Renal cortex interstitium (tissue), 11 donors: ENCODE measurements at regions not wholly inside any gene's neighbourhood (a gene's known extent, or its start where the extent isn't known, plus 50 kb on each side); places are given as distances from the start of the nearest gene placed in this dataset.
A peak's percentile ranks its signal among the peaks of the same experiment; 100 is the strongest.
"Not testable (repeated sequence)": the region's sequence is repeated elsewhere in the genome, so short reads cannot be mapped to it uniquely, and the experiment has no call there.

Experiments
- DNase-seq, 11 donors: peaks; one replicate each; pipeline ENCODE4 v3.0.0-alpha.2; 2013; ENCODE audit warnings: low read depth in 9 of 11, low spot score in 4 of 11; ENCODE audit errors: extremely low read depth in 1 of 11

DNA sequence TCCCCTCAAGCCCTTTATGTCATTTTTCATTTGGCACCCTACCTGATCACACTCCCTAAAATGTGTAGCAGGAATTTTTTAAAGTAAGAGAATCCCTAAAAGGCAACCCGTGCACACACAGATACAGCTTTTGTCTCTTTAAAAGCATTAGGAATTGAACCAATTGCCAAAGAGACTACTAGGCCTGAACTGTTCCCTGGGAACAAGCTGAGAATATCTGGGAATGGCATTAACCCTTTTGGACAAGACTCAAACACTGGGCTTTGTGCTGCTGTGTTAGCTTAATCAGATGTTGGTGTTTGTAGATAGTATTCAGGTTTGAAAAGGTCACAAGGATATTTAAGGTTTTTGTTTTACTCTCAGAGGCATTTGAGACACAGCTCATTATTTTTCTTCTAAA lies 414.4 kb upstream of the PDZRN3 start:
- DNase-seq: no peak

DNA sequence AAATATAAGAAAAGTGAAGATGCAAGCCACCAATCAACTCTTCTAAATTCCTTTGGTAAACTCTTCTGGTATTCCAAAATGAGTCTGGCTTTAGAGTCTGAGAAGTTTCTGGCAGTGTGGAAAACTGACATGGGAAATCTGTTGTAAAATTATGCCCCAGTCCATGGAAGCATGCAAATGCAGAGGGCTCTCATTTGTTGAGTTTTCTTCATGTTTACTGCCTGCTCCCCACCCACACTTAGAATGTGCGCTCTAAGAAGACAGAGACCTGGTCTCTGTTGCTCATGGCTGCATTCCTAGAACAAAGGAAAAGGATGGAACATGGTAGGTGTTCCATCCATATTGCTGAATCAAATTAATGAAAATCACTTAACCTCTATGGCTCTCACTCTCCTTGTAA lies 411.8 kb upstream of the PDZRN3 start:
- no peak for DNase-seq

DNA sequence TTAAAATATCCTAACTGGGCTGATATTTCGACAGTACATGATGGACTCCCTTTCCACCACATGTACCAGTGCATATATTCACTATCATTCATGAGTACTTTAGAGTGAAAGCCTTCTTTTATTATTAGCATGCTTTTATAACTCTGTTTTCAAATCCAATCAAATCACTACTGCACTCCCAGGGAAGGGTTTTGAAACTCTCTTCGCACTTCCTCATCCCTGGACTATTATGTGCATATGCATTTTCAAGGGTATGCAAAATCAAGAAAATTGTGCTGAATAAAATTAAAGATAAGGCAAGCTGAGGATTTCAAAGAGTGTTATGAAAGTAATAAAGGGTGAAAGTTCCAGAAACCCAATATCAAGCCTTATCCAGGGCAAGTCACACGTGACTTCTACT lies 411.4 kb upstream of the PDZRN3 start:
- DNase-seq: no peak

DNA sequence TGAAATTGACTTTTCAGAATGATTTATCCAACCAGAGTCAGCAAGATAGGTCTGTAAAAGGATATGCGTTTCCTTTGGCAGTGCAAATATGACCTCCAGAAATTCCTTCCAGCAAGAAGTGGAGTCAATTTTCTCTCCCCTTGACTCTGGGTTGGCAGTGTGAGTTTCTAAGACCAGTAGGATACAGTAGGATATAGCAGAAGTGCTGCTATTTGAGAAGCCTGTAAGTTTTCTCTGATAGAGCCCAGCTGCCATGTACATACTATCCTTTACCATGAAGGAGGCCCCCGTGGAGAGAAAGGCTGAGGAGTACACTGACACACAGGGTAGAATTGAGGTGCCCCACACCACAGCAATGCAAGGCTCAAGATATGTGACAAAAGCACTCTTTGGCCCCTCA lies 409.1 kb upstream of the PDZRN3 start:
- peak in 3 of 11 donors; percentile 20 to 40 (median 28) for DNase-seq

DNA sequence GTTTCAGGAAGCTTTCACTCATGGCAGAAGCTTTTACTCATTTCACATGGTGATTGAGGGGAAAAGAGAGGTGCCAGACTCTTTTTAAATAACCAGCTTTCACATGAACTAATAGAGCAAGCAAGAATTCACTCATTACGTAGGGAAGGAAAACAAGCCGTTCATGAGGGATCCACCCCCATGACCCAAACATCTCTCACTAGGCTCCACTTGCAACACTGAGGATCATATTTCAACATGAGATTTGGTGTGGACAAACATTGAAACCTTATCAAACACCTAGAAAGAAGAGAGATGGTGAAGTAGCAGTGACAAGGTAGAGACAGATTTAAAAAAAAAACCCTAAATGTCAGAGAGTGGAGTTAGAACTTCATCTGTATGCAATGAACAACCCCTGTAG lies 408.6 kb upstream of the PDZRN3 start:
- no peak for DNase-seq

DNA sequence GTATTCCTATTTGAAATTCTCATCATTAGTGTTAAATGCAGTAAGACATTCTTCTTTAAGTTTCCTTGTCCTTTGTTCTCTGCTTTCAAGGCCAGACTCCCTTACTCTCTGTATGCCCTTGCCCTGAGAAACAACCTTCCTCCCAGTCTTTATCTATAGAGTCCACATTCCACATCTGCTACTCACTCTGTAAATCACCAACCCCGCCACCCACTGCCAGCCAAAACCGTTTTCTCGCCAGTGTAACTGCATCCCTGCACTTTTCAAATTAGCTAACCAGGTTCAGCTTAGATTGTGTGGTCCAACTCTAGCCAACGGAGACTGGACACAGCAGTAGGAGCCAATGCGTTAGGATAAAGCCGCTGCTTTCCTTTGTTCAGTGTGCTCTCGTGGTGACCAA lies 402.4 kb upstream of the PDZRN3 start:
- DNase-seq: no peak

DNA sequence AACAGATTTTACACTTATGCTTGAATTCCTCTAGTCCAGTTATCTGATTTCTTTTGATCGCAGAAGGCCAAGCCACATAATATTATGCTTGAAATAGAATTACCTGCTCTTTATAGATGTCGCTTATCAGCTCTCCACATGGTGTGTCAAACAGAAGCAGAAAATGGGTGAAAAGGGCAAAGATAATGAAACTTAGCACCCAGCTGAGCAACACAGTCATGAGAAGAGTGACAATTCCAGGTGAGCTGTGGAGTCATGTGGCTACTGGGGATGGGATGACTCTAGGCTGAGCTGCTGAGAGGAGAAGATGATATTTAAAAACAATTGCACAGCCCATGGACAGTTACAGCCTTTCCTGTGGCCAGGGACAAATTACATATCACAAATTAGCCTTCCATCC lies 398.7 kb upstream of the PDZRN3 start:
- no peak for DNase-seq

DNA sequence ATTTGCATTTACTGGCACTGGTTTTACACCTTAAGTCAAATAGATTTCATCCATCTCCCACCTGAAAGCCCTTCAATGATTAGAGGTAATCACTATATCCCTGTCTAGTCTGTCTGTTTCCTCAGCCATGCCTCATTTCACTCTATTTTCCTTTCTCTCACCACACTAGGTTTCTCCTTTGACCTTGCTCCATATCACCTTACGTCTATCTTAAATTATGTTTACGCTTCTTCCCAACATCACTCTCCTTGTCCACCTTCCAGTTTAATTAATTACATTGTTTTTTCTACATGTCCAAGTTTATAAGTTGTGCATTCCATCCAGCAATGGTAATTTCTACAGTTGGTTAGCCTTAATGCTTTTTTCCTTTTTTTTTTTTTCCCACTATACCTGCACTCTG lies 396.7 kb upstream of the PDZRN3 start:
- peak in 7 of 11 donors; percentile 35 to 67 (median 47) for DNase-seq

DNA sequence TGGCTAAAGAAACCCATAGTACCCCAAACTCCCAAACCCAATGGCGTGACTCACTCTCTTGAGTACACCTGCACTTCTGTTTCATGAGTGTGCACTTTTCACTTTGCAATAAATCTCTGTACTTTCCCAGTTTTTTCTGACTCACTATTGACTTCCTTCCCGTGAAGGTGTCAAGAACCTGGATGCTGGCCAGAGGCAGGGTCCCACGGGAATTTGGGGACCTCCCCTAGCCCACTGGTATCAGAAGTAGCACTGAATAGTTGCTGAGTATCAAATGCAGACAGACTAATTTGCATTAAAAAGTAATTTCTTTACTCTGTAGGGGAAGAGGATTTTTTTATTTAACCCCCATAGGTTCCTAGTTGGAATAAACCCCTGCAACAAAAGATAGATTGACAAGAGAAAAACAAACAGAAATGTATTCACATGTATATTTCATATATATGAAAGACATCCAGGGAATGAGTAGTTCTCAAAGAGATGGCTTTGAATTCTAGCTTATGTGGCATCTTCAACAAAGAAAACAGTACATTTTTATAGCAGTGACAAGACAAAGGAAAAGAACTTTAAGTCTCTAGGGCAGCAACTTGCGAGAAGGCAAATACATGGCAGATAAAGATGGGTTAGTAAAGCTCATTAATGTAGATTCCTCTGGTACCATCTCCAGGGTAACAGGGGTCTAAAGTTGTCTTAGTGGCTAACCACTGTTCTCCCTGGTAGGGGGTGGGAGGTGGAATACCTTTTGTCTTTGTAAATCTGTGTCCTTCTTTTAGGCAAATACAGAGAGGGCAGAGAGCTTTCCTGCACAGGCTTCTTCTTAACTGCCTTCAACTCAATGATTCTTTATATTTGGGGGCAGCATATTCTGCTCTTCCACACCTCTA lies 385.5 kb upstream of the PDZRN3 start:
- DNase-seq: no peak

DNA sequence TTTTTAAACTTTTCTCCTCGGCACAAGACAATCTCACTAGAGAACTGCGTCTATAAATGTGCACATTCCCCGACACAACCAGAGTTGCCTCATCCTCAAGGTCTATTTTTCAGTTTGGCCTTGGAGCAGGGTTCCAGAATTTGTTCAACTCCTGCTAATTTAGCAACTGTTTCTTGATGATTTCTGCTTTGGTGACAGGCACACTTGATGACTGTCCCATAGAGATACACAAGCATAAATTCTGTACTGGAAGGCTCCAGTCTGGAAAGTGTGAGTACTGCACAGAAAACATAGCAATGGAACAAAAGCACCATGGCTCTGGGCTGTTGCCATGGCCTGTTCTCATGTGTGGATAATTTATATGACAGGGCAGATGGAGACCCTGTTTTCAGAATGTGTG lies 379.6 kb upstream of the PDZRN3 start:
- DNase-seq: no peak

DNA sequence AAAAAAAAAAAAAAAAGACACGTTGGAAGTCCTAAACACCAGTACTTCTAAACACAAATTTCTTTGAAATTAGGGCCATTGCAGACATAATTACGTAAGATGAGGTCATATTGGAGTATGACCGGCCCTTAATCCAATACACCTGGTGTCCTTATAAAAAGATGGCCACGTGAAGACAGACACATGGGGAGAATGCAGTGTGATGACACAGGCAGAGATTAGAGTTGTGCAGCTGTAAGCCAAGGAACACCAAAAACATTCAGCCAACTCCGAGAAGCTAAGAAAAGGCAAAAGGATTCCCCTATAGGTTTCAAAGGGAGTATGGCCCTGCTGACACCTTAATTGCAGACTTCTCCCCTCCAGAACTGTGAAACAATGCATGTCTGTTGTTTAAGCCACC lies 379.0 kb upstream of the PDZRN3 start:
- no peak for DNase-seq

DNA sequence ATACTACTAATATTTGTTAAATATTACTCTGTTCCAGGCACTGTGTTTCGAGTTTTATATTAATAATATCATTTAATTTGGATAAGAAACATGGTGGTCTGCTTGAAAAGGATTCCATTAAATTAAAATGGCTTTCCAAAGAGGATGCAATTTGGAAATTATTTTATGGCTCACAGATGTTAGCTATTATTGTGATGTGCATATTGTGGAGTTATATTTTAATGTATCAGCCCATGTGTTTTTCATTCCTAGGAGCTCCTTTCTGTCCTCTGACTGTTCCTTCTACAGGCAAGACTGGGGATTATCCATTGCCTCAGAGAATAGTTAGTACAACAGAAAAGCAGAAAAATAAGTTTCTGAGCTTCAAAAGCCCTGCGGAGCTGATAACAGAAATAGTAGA lies 376.7 kb upstream of the PDZRN3 start:
- no peak for DNase-seq

DNA sequence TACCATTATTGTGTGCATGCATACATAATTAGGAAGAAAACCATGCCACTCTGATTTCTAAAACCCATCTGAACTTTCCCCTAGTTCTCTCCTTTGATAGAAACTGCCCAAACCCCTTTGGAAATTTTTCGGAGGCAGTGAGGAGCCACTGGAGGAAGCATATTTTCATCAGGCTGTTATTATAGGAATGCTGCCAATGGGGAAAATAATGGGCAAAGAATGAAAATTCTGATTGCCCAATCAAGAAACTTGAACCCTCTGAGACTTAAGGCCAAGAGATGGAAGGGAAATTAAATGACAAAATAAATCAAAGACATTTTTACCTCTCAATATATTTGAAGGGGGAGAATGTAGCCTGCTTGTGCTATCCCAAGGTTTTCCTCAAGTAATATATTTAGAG lies 376.0 kb upstream of the PDZRN3 start:
- no peak for DNase-seq

DNA sequence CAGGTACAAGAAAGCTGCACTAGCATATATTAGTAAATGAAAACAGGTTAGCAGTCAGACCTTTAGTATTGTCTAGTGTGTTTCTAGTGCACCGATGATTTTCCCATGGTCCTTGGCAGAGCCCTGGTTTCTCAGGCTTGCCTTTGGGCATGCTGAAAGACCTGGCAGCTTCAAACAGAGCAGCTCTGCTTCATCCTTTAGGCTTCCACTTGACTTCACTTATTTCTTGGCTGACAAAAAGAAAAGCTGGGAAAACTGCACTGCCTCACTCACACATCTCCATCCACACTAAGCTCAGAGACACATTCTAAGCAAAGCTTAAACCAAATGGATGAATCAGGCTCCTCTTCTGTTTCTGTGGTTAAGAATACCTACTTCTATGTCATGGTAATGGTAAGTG lies 374.8 kb upstream of the PDZRN3 start:
- DNase-seq: no peak

DNA sequence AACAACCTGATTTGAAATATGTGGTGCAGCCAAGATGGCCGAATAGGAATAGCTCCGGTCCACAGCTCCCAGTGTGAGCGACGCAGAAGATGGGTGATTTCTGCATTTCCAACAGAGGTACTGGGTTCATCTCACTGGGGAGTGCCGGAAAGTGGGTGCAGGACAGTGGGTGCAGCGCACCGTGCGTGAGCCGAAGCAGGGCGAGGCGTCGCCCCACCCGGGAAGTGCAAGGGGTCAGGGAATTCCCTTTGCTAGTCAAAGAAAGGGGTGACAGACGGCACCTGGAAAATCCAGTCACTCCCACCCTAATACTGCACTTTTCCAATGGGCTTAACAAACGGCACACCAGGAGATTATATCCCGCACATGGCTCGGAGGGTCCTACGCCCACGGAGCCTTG lies 365.9 kb upstream of the PDZRN3 start:
- DNase-seq: not testable (repeated sequence)

DNA sequence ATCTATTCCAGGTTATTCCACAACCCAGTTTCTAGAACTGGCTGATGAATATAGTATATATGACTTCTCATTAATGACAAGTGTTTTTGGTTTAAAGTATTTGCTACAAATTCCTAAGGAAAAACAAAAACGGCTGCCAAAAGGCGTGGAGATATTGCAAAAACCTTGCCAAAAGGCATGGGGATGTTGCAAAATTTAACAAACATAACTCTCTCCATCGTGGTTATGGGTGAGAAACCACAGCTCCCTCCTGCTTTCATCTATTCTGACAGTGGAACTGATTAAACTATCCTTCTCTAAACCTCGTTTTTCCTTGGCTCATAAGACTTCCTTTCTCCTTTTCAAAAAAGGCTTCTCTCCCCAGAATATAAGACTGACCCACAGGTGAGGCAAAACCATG lies 342.0 kb upstream of the PDZRN3 start:
- DNase-seq: no peak

DNA sequence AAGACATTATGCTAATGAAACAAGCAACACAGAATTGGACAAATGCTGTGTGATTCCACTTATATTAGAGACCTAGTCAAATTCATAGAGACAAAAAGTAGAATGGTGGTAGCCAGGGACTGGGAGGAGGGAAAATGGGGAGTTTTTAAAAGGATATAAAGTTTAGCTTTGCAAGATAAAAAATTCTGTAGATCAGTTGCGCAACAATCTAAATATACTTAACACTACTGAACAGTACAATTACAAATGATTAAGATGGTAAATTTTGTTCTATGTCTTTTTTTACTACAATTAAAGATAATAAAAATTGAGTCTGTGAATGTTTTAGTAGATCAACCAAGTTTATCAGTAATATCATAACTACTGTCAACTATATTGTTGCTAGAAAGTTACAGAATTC lies 340.1 kb upstream of the PDZRN3 start:
- DNase-seq: no peak

DNA sequence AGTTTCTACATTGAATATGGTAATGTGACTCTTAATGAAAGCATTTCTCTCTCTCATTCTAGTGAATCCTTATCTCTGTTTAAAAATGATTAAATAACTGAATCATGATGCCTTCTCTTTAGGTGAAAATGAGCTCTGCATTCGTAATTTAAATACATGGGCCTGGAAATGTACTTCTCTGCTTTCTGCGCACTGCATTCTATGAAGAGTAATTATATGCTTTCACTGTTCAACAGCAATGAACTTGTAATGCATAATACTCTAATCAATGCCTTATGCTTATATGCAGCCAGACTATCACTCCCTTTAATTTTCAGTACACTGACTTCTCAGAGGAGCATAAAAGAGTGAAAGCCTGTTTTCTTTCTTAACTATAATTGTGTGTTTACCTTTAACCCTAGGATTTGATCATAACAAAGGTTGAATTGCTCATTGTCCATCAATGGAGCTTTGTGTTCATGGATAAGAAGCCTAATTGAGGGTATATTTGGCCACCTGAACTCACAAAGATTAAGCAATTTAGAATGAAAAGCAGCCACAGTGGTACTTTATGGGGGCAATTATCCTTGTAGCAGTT lies 330.8 kb upstream of the PDZRN3 start:
- DNase-seq: no peak

DNA sequence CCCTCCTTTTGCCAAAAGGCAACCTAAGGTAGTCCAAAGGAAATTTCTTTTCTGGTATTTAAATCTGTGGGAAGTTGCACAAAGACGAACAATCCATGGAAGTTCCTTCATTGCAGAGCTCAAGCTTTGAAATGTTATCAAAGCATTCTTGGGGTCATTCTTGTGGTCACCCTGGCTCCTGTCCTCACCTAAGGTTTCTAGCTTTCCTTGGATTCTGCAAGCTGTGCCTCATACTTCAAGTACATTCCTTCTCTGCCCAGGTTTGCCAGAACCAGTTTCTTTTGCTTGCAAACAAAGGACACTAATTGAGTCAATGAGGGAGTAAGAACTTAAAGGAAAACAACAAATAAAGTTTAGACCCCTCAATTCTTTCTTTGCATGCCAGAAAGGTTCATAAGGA lies 329.8 kb upstream of the PDZRN3 start:
- DNase-seq: no peak

DNA sequence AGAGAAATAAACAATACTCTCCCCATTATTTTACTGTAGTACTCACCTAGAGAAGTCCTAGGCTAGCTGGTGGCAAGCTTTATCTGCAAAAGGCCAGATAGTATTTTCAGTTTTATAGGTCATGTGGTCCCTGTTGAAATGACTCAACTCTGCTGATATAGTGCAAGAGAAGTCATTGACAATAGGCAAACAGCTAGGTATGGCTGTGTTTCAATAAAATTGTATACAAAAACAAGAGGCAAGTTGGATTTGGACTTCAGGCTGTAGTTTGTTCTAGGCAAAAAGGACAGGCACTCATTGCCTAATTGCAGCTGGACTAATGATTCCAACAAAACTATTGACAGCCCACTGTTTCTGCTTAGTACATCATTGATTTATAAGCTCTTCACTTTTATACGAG lies 328.0 kb upstream of the PDZRN3 start:
- no peak for DNase-seq
